ENCODE measurements at regions not wholly inside any gene's neighbourhood (a gene's known extent, or its start where the extent isn't known, plus 50 kb on each side); places are given as distances from the start of the nearest gene placed in this dataset.

DNA sequence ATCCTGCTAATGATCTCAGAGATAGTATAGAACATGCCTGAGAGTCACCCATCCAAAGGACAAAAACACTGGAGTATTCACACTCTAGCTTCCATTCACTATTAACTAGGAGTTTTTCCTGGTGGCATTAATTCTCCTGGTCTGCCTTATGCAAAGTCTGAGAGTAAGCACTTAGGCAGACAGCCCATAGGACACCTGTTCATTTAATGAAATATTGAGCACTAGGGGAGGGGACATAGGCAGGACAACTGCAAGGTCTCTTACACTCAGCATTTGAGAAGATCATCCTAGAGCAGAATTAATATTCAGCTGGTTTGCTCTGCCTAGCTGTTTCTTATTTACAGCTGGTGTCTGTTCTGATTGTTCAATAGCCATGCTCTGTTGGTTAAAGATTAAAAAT is 508.5 kb downstream of the CENPC start (continued):
- TF ChIP-seq, protein P1, sequence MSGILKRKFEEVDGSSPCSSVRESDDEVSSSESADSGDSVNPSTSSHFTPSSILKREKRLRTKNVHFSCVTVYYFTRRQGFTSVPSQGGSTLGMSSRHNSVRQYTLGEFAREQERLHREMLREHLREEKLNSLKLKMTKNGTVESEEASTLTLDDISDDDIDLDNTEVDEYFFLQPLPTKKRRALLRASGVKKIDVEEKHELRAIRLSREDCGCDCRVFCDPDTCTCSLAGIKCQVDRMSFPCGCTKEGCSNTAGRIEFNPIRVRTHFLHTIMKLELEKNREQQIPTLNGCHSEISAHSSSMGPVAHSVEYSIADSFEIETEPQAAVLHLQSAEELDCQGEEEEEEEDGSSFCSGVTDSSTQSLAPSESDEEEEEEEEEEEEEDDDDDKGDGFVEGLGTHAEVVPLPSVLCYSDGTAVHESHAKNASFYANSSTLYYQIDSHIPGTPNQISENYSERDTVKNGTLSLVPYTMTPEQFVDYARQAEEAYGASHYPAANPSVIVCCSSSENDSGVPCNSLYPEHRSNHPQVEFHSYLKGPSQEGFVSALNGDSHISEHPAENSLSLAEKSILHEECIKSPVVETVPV (CRISPR knock-in tag; IDR thresholded peaks at IDR 0.05) = no peak
- TF ChIP-seq TCF4 (CRISPR knock-in tag; IDR thresholded peaks at IDR 0.05; ENCODE audit: borderline replicate concordance) (no peak), TOX (CRISPR knock-in tag; IDR thresholded peaks at IDR 0.05; ENCODE audit: borderline replicate concordance) (no peak), ZFP30 (CRISPR knock-in tag; IDR thresholded peaks at IDR 0.05) (no peak), CSDC2 (CRISPR knock-in tag; IDR thresholded peaks at IDR 0.05) (no peak), PPARA (CRISPR knock-in tag; IDR thresholded peaks at IDR 0.05; ENCODE audit: borderline replicate concordance) (no peak), ZFP3 (CRISPR knock-in tag; IDR thresholded peaks at IDR 0.05) (no peak), RARB (CRISPR knock-in tag; IDR thresholded peaks at IDR 0.05) (no peak), BACH2 (CRISPR knock-in tag; IDR thresholded peaks at IDR 0.05; ENCODE audit: borderline replicate concordance) (no peak), CREB5 (CRISPR knock-in tag; IDR thresholded peaks at IDR 0.05; ENCODE audit: low read depth) (no peak)

DNA sequence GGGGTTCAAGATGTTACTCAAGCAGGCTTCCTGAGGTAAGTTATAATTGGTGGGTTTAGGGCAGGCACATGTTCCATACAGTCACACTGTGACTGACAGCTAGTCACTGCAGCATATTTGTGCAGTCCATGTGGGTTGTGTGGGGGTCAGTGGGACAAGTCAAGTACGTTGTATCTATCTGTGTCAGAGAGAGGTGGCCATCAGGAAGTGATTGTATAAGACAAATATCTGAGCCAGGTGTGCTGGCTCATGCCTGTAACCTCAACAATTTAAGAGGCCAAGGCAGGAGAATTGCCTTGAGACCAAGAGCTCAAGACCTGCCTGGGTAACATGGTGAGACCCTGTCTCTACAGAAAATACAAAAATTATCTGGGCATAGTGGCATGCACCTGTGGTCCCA is 509.3 kb downstream of the CENPC start:
- ATAC-seq = no peak
- TF ChIP-seq TCF4 (CRISPR knock-in tag; IDR thresholded peaks at IDR 0.05; ENCODE audit: borderline replicate concordance) (no peak), TSHZ2 (CRISPR knock-in tag; IDR thresholded peaks at IDR 0.05) (no peak), ZFP3 (CRISPR knock-in tag; IDR thresholded peaks at IDR 0.05) (no peak), GLIS3 (CRISPR knock-in tag; IDR thresholded peaks at IDR 0.05) (no peak), ISL1 (CRISPR knock-in tag; IDR thresholded peaks at IDR 0.05) (no peak), ESRRG (CRISPR knock-in tag; IDR thresholded peaks at IDR 0.05) (no peak), ZC3H10 (CRISPR knock-in tag; IDR thresholded peaks at IDR 0.05) (no peak), RARB (CRISPR knock-in tag; IDR thresholded peaks at IDR 0.05) (no peak), ZNF8 (CRISPR knock-in tag; IDR thresholded peaks at IDR 0.05) (no peak), ARNTL (CRISPR knock-in tag; IDR thresholded peaks at IDR 0.05; ENCODE audit: borderline replicate concordance, low read depth) (no peak)
- TF ChIP-seq, protein P1 (CRISPR knock-in tag; IDR thresholded peaks at IDR 0.05) = no peak

DNA sequence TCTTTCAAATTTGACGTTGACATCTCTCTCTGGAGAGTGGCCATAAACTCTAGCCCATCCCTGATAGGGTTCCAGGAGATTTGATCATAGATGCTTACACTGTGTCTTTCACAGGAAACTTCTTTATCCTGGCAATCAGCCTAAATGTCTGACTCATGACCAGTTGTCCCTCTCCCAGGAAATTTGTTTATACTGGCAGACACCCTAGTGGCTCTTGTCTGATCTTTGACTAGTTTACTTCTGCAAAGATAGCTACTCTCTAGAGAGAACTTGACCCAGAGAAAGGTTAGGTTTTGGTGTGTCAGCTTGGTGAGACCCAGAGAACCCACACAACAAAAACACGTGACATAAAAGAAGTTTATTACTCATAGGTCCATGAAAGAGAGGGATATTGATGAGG is 509.8 kb downstream of the CENPC start:
- no peak for TF ChIP-seq TOX (CRISPR knock-in tag; IDR thresholded peaks at IDR 0.05; ENCODE audit: borderline replicate concordance)
- TF ChIP-seq, protein P2, sequence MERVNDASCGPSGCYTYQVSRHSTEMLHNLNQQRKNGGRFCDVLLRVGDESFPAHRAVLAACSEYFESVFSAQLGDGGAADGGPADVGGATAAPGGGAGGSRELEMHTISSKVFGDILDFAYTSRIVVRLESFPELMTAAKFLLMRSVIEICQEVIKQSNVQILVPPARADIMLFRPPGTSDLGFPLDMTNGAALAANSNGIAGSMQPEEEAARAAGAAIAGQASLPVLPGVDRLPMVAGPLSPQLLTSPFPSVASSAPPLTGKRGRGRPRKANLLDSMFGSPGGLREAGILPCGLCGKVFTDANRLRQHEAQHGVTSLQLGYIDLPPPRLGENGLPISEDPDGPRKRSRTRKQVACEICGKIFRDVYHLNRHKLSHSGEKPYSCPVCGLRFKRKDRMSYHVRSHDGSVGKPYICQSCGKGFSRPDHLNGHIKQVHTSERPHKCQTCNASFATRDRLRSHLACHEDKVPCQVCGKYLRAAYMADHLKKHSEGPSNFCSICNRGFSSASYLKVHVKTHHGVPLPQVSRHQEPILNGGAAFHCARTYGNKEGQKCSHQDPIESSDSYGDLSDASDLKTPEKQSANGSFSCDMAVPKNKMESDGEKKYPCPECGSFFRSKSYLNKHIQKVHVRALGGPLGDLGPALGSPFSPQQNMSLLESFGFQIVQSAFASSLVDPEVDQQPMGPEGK (CRISPR knock-in tag; IDR thresholded peaks at IDR 0.05; ENCODE audit: borderline replicate concordance) = no peak
- TF ChIP-seq ZFP30 (CRISPR knock-in tag; IDR thresholded peaks at IDR 0.05) = no peak
- TF ChIP-seq CREB5 (CRISPR knock-in tag; IDR thresholded peaks at IDR 0.05; ENCODE audit: low read depth) = no peak
- TF ChIP-seq, protein P1 (CRISPR knock-in tag; IDR thresholded peaks at IDR 0.05) = no peak
- no peak for TF ChIP-seq ZNF70 (CRISPR knock-in tag; IDR thresholded peaks at IDR 0.05)
- no peak for ATAC-seq
